Fibroblast of lung (primary cell): ENCODE measurements at regions not wholly inside any gene's neighbourhood (a gene's known extent, or its start where the extent isn't known, plus 50 kb on each side); places are given as distances from the start of the nearest gene placed in this dataset.

ENCODE experiments used
- DNase-seq, 2 donors: peaks; one replicate each; pipeline versions ENCODE4 v3.0.0 to v3.0.0-alpha.2; 2010; ENCODE audit warnings: low read depth in 2 of 2
- H2AFZ ChIP-seq: 2 replicates; pipeline ENCODE4 v1.5.1; 2012; ENCODE audit warnings: low read length, control low read depth, inconsistent platforms
- H3K27ac ChIP-seq: 2 replicates; pipeline ENCODE4 v1.5.1; 2011; ENCODE audit warnings: low read length, control low read depth; ENCODE audit not compliant: insufficient read depth
- H3K27me3 ChIP-seq: 2 replicates; pipeline ENCODE4 v1.5.1; 2011; ENCODE audit warnings: mild to moderate bottlenecking, low read length; ENCODE audit not compliant: control insufficient read depth, insufficient read depth
- H3K36me3 ChIP-seq: 2 replicates; pipeline ENCODE4 v1.5.1; 2011; ENCODE audit warnings: low read length; ENCODE audit not compliant: control insufficient read depth, insufficient read depth
- H3K4me1 ChIP-seq: 2 replicates; pipeline ENCODE4 v1.5.1; 2011; ENCODE audit warnings: low read length; ENCODE audit not compliant: control insufficient read depth, insufficient read depth; ENCODE audit errors: extremely low read depth
- H3K4me2 ChIP-seq: 2 replicates; pipeline ENCODE4 v1.5.1; 2011; ENCODE audit warnings: low read length, control low read depth; ENCODE audit not compliant: insufficient read depth; ENCODE audit errors: extremely low read depth
- H3K4me3 ChIP-seq, 4 experiments: fragments of 200-600 bp in 1 of 4; sonication (generic) in 1 of 4; replicated peaks in 1 of 4; 2 replicates each; pipeline ENCODE4 v1.5.1; 2011 to 2016; ENCODE audit warnings: low read length in 4 of 4, low read depth in 3 of 4, mild to moderate bottlenecking in 3 of 4, control low read depth in 2 of 4, inconsistent platforms in 1 of 4, mixed read lengths in 1 of 4; ENCODE audit not compliant: insufficient read depth in 1 of 4; ENCODE audit errors: control extremely low read depth in 1 of 4
- H3K79me2 ChIP-seq: 2 replicates; pipeline ENCODE4 v1.5.1; 2012; ENCODE audit warnings: mild to moderate bottlenecking, low read length, inconsistent platforms; ENCODE audit not compliant: control insufficient read depth, insufficient read depth
- H3K9ac ChIP-seq: 2 replicates; pipeline ENCODE4 v1.5.1; 2011; ENCODE audit warnings: mild to moderate bottlenecking, low read length, control low read depth; ENCODE audit not compliant: insufficient read depth
- H3K9me3 ChIP-seq: 2 replicates; pipeline ENCODE4 v1.5.1; 2012; ENCODE audit warnings: low read depth, low read length; ENCODE audit not compliant: control insufficient read depth, insufficient read depth
- H4K20me1 ChIP-seq: 2 replicates; pipeline ENCODE4 v1.5.1; 2011; ENCODE audit warnings: low read length; ENCODE audit not compliant: control insufficient read depth, insufficient read depth; ENCODE audit errors: extremely low read depth
- EZH2 ChIP-seq: IDR thresholded peaks from 2 replicates; pipeline ENCODE4 v1.5.1; 2012; ENCODE audit warnings: low read length, control low read depth, mild to moderate bottlenecking; ENCODE audit errors: missing control alignments
- TF ChIP-seq, protein P1 (sequence below), 2 donors: IDR thresholded peaks in 1 of 2; conservative IDR thresholded peaks in 1 of 2; 1 replicate in 1 of 2; 2 replicates in 1 of 2; pipeline ENCODE4 v1.5.1; 2011 to 2012; ENCODE audit warnings: low read length in 2 of 2, control low read depth in 1 of 2, inconsistent platforms in 1 of 2, low read depth in 1 of 2, mild to moderate bottlenecking in 1 of 2

DNA sequence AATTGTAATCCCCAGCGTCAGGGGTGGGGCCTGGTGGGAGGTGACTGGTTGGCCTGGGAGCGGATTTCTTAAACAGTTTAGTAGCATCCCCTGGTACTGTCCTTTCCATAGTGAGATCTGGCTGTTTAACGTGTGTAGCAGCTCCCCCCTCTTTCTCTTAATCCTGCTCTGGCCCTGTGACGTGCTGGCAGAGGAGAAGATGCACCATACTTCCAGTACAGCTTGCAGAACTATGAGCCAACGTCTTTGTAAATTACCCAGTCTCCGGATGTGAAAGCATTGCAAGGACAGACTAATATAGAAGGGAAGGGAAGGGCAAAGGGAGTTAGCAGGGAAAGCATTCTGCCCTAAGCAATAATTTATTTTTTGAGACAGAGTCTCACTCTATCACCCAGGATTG is 83.9 kb downstream of the RMI2 start:
- TF ChIP-seq EZH2, result no peak
- TF ChIP-seq, protein P1, sequence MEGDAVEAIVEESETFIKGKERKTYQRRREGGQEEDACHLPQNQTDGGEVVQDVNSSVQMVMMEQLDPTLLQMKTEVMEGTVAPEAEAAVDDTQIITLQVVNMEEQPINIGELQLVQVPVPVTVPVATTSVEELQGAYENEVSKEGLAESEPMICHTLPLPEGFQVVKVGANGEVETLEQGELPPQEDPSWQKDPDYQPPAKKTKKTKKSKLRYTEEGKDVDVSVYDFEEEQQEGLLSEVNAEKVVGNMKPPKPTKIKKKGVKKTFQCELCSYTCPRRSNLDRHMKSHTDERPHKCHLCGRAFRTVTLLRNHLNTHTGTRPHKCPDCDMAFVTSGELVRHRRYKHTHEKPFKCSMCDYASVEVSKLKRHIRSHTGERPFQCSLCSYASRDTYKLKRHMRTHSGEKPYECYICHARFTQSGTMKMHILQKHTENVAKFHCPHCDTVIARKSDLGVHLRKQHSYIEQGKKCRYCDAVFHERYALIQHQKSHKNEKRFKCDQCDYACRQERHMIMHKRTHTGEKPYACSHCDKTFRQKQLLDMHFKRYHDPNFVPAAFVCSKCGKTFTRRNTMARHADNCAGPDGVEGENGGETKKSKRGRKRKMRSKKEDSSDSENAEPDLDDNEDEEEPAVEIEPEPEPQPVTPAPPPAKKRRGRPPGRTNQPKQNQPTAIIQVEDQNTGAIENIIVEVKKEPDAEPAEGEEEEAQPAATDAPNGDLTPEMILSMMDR (conservative IDR thresholded peaks at IDR 0.05 in 1 of 2, IDR thresholded peaks at IDR 0.05 in 1 of 2; ENCODE audit: low read depth in 1 of 2, low read length in 2 of 2), result no peak
- Histone ChIP-seq H3K9me3 (no peaks in the 10 kb centered on the region), H3K36me3 (no peaks in the 10 kb centered on the region), H3K9ac (no peak overlapping the region), H4K20me1 (no peaks in the 10 kb centered on the region), H3K27me3 (no peaks in the 10 kb centered on the region), H3K4me1 (no peaks in the 10 kb centered on the region), H3K4me3 (no peak overlapping the region), H2AFZ (no peak overlapping the region), H3K27ac (no peak overlapping the region), H3K79me2 (no peaks in the 10 kb centered on the region), H3K4me2 (no peak overlapping the region)
- no peak for DNase-seq

DNA sequence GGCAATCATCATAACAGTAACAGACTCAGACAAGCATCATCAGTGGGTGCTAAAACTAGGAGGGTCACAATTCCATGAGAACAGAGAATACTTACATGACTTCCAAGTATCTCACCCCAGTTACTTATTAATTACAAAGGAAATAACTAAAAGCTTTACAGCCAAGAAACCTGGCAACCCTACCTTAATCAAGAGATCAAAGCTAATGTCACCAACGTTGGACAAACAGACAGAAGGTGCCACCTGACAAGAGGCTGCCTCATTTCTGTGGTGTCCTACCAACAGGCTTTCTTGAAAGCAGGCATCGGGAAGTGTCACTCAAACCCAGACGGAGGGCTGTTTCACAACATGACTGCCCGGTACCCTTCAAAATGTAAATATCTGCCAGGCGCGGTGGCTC is 84.6 kb downstream of the RMI2 start:
- Histone ChIP-seq H3K36me3 (no peaks in the 10 kb centered on the region), H4K20me1 (no peaks in the 10 kb centered on the region), H3K4me3 (no peak overlapping the region), H3K79me2 (no peaks in the 10 kb centered on the region), H3K27me3 (no peaks in the 10 kb centered on the region), H3K9ac (no peak overlapping the region), H2AFZ (no peak overlapping the region), H3K4me2 (no peak overlapping the region), H3K9me3 (no peaks in the 10 kb centered on the region), H3K4me1 (no peaks in the 10 kb centered on the region), H3K27ac (no peak overlapping the region)
- TF ChIP-seq EZH2, result no peak
- TF ChIP-seq, protein P1 (conservative IDR thresholded peaks at IDR 0.05 in 1 of 2, IDR thresholded peaks at IDR 0.05 in 1 of 2; ENCODE audit: low read depth in 1 of 2, low read length in 2 of 2), result no peak
- no peak for DNase-seq

DNA sequence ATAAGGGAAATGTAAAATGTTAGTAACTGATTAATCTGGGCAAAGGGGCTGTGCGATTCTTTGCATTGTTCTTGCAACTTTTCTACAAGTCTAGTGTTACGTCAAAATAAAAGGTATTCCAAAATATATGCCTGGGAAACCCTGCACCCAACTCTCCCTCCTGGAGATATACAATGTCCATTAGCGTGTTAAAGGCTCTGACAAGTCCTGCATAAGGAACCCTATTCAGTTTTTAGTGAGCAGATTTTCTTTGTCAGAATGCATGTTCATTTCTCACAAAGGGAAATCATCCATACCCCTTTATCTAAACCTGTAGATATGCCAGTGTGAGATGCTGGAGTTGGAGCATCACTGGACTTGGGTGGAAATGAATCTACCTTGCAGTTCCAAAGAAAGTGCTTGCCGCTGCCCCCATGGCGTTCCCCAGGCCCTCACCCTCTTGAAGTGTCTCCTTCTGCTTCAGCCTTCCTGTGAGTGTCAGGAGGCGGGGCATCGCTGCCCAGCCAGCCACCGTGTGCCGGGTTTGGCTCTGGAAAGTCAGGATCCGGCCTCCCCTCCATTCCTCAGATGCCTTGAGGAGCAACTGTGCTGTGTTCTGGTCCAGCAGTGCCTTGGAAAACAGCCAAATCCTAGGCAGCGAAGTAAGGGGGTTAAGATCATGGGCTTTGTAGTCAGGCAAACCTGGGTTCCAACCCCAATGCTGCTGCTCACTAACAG is 85.5 kb downstream of the RMI2 start:
- H3K36me3 ChIP-seq, result no peaks in the 10 kb centered on the region
- H3K4me2 ChIP-seq, result no peak overlapping the region
- H3K4me1 ChIP-seq, result no peaks in the 10 kb centered on the region
- H3K27ac ChIP-seq, result no peak overlapping the region
- no peak overlapping the region for H3K9ac ChIP-seq
- no peaks in the 10 kb centered on the region for H3K27me3 ChIP-seq
- no peaks in the 10 kb centered on the region for H4K20me1 ChIP-seq
- TF ChIP-seq, protein P1 (conservative IDR thresholded peaks at IDR 0.05 in 1 of 2, IDR thresholded peaks at IDR 0.05 in 1 of 2; ENCODE audit: low read depth in 1 of 2, low read length in 2 of 2), result no peak
- TF ChIP-seq EZH2, result no peak
- no peak overlapping the region for H2AFZ ChIP-seq
- H3K79me2 ChIP-seq, result no peaks in the 10 kb centered on the region
- no peak for DNase-seq
- H3K9me3 ChIP-seq, result no peaks in the 10 kb centered on the region
- H3K4me3 ChIP-seq, result no peak overlapping the region
